WTC11 (cell line): ENCODE measurements at regions not wholly inside any gene's neighbourhood (a gene's known extent, or its start where the extent isn't known, plus 50 kb on each side); places are given as distances from the start of the nearest gene placed in this dataset.

ENCODE experiments used
- ESRRA ChIP-seq: sonication (generic); formaldehyde crosslinking; IDR thresholded peaks from 2 replicates; pipeline ENCODE4 v1.8.1; 2022; ENCODE audit warnings: mild to moderate bottlenecking, missing genetic modification reagents, borderline replicate concordance
- JUN ChIP-seq: sonication (generic); formaldehyde crosslinking; IDR thresholded peaks from 2 replicates; pipeline ENCODE4 v1.8.0; 2023; ENCODE audit warnings: mild to moderate bottlenecking, missing genetic modification reagents
- KAT7 ChIP-seq: sonication (generic); formaldehyde crosslinking; IDR thresholded peaks from 2 replicates; pipeline ENCODE4 v1.8.1; 2023; ENCODE audit warnings: missing genetic modification reagents, mild to moderate bottlenecking, borderline replicate concordance
- NR2C2 ChIP-seq: sonication (generic); formaldehyde crosslinking; IDR thresholded peaks from 2 replicates; pipeline ENCODE4 v1.8.0; 2022; ENCODE audit warnings: mild to moderate bottlenecking, missing genetic modification reagents
- ZNF121 ChIP-seq: sonication (generic); formaldehyde crosslinking; IDR thresholded peaks from 2 replicates; pipeline ENCODE4 v1.8.0; 2023; ENCODE audit warnings: missing genetic modification reagents
- TF ChIP-seq, protein P1 (sequence below): fragments of 200-600 bp; IDR thresholded peaks from 2 replicates; pipeline ENCODE4 v1.8.0; 2022; ENCODE audit warnings: antibody characterized with exemption
- TF ChIP-seq, protein P2 (sequence below): sonication (generic); formaldehyde crosslinking; conservative IDR thresholded peaks from 2 replicates; pipeline ENCODE4 v1.8.1; 2022; ENCODE audit warnings: mild to moderate bottlenecking, missing genetic modification reagents

DNA sequence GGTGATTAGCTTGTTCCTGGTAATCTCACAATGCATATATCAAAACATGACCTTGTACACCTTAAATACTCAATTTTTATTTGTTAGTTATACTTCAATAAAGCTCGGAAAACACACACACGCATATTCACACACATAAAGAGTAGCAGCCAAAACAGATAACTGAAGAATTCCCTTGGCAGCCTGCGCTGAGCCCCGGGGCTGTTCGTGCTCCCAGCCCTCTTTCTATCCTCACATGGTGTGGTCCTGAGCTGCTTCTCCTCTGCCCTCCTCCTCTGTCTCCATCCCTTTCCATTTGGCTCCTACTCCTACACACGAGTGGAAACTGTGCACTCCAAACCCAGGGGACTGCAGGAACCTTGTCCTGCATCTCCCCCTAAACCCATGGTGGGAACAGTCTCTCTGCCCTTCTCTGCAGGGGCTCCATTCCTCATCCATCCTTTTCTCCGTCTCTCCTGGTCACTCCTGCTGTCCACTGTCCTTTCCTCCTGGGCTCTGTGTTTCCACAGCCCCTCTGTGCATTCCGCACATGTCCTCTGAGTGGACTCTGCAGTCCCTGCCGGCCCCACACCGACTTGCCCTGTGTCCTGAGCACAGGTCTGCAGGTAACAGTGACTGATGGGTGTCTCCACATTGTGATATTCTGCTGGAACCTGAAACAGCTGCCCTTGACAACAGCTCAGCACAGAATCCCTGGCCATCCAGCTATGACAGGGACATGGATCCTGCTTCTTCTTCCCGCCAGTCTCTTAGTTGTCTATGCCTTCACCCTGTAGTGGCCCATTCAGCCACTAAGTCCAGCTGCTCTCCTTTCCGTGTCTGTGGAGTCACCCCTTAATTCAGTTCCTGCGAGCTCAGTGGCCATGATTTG is 216.8 kb upstream of the ZNF32 start:
- TF ChIP-seq, protein P1, sequence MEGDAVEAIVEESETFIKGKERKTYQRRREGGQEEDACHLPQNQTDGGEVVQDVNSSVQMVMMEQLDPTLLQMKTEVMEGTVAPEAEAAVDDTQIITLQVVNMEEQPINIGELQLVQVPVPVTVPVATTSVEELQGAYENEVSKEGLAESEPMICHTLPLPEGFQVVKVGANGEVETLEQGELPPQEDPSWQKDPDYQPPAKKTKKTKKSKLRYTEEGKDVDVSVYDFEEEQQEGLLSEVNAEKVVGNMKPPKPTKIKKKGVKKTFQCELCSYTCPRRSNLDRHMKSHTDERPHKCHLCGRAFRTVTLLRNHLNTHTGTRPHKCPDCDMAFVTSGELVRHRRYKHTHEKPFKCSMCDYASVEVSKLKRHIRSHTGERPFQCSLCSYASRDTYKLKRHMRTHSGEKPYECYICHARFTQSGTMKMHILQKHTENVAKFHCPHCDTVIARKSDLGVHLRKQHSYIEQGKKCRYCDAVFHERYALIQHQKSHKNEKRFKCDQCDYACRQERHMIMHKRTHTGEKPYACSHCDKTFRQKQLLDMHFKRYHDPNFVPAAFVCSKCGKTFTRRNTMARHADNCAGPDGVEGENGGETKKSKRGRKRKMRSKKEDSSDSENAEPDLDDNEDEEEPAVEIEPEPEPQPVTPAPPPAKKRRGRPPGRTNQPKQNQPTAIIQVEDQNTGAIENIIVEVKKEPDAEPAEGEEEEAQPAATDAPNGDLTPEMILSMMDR, result no peak
- TF ChIP-seq ZNF121 (CRISPR knock-in tag) (no peak), NR2C2 (CRISPR knock-in tag) (no peak), KAT7 (CRISPR knock-in tag) (no peak), ESRRA (CRISPR knock-in tag) (no peak), JUN (CRISPR knock-in tag) (no peak)
- TF ChIP-seq, protein P2, sequence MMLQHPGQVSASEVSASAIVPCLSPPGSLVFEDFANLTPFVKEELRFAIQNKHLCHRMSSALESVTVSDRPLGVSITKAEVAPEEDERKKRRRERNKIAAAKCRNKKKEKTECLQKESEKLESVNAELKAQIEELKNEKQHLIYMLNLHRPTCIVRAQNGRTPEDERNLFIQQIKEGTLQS (CRISPR knock-in tag), result no peak
